K562 (cell line): ENCODE measurements at regions not wholly inside any gene's neighbourhood (a gene's known extent, or its start where the extent isn't known, plus 50 kb on each side); places are given as distances from the start of the nearest gene placed in this dataset.

ENCODE experiments used
- ATAC-seq: fragments of 200-7000 bp; cut with Tn5 transposase; 3 replicates; pipeline ENCODE4 v1.9.1; 2020; ENCODE audit warnings: moderate library complexity
- BruUV-seq: library from RNA; stranded (reverse); fragments of 400-500 nt; replicated peaks from 2 replicates; lab custom pipeline; 2021; lab: Mats Ljungman, UMichigan
- CTCF ChIA-PET: fragments of 300-600 bp; formaldehyde crosslinking; extraction: SDS; loops from one replicate; lab custom pipeline; 2021; ENCODE audit warnings: low intra/inter-chr PET ratio; lab: Yijun Ruan, JAX
- POLR2A ChIA-PET: fragments of 300-600, 350-650 bp; sonication (Branson Sonifier 250); formaldehyde crosslinking; extraction: SDS; loops from one replicate; lab custom pipeline; 2021; ENCODE audit warnings: antibody characterized with exemption, inconsistent platforms; lab: Yijun Ruan, JAX
- DNase-seq, 4 experiments: peaks; one replicate each; pipeline versions ENCODE4 v3.0.0 to v3.0.0-alpha.2; 2011 to 2018; ENCODE audit warnings: low spot score in 3 of 4, mixed read lengths in 3 of 4; ENCODE audit errors: extremely low read depth in 1 of 4
- FAIRE-seq: peaks from 2 replicates; lab custom pipeline; 2011; peaks lifted over from hg19 to GRCh38; lab: Jason Lieb, UNC
- H2AFZ ChIP-seq: 2 replicates; pipeline ENCODE4 v1.6.0; 2011; ENCODE audit warnings: low read depth, low read length, control low read depth, inconsistent platforms
- H3K27ac ChIP-seq: fragments of 200-600 bp; 3 replicates; pipeline ENCODE4 v1.8.0; 2011; ENCODE audit warnings: low read depth, mild to moderate bottlenecking, control low read depth, inconsistent platforms, low read length, moderate library complexity, mixed read lengths; ENCODE audit errors: extremely low read depth
- H3K27me3 ChIP-seq, 2 experiments: fragments of 300-600 bp in 1 of 2; 2 replicates in 1 of 2; 3 replicates in 1 of 2; pipeline versions ENCODE4 v1.6.0 to v1.8.0; 2011; ENCODE audit warnings: inconsistent platforms in 2 of 2, low read length in 2 of 2, mild to moderate bottlenecking in 1 of 2, mixed read lengths in 1 of 2, moderate library complexity in 1 of 2; ENCODE audit not compliant: control insufficient read depth in 2 of 2, insufficient read depth in 2 of 2
- H3K36me3 ChIP-seq: fragments of 300-600 bp; 3 replicates; pipeline ENCODE4 v1.8.0; 2011; ENCODE audit warnings: mild to moderate bottlenecking, low read length, inconsistent platforms; ENCODE audit not compliant: control insufficient read depth, insufficient read depth
- H3K4me1 ChIP-seq, 2 experiments: fragments of 200-600 bp in 1 of 2; replicated peaks in 1 of 2; 2 replicates in 1 of 2; 3 replicates in 1 of 2; pipeline versions ENCODE4 v1.5.1 to v1.8.0; 2011; ENCODE audit warnings: inconsistent platforms in 2 of 2, low read length in 2 of 2, mild to moderate bottlenecking in 1 of 2, mixed read lengths in 1 of 2, moderate library complexity in 1 of 2; ENCODE audit not compliant: control insufficient read depth in 2 of 2, insufficient read depth in 2 of 2
- H3K4me2 ChIP-seq: 2 replicates; pipeline ENCODE4 v1.6.1; 2011; ENCODE audit warnings: low read length, control low read depth, inconsistent platforms, mixed read lengths; ENCODE audit not compliant: insufficient read depth
- H3K4me3 ChIP-seq: fragments of 200-600 bp; sonication (generic), shearing (Covaris generic); 2 replicates; pipeline ENCODE4 v1.5.1; 2016; ENCODE audit warnings: control low read depth, inconsistent platforms
- H3K79me2 ChIP-seq: fragments of 200-600 bp; 3 replicates; pipeline ENCODE4 v1.8.0; 2011; ENCODE audit warnings: low read length, inconsistent platforms; ENCODE audit not compliant: control insufficient read depth, insufficient read depth
- H3K9ac ChIP-seq, 2 experiments: 2 replicates each; pipeline versions ENCODE4 v1.6.0 to v1.6.1; 2011; ENCODE audit warnings: low read depth in 2 of 2, low read length in 2 of 2, control low read depth in 1 of 2, inconsistent platforms in 1 of 2, mild to moderate bottlenecking in 1 of 2, mixed read lengths in 1 of 2; ENCODE audit not compliant: insufficient read depth in 1 of 2
- H3K9me1 ChIP-seq: one replicate; pipeline ENCODE4 v1.6.0; 2011; ENCODE audit warnings: inconsistent platforms, mild to moderate bottlenecking, low read length, moderate library complexity; ENCODE audit not compliant: control insufficient read depth, insufficient read depth
- H3K9me3 ChIP-seq: replicated peaks from 2 replicates; pipeline ENCODE4 v1.5.1; 2011; ENCODE audit warnings: low read depth, low read length, inconsistent platforms; ENCODE audit not compliant: control insufficient read depth, insufficient read depth
- H4K20me1 ChIP-seq: replicated peaks from 2 replicates; pipeline ENCODE4 v1.6.1; 2011; ENCODE audit warnings: low read length, inconsistent platforms, mixed read lengths; ENCODE audit not compliant: control insufficient read depth, insufficient read depth
- ETV1 ChIP-seq: fragments of 450-650 bp; conservative IDR thresholded peaks from 2 replicates; pipeline ENCODE4 v1.6.1; 2016; ENCODE audit warnings: missing genetic modification characterization, control low read depth, low read depth, missing compliant biosample characterization
- GMEB1 ChIP-seq: fragments of 250-450 bp; sonication (Bioruptor Pico); IDR thresholded peaks from 2 replicates; pipeline ENCODE4 v1.4.0; 2020; ENCODE audit warnings: mild to moderate bottlenecking
- L3MBTL2 ChIP-seq: fragments of 450-650 bp; IDR thresholded peaks from 2 replicates; pipeline ENCODE4 v1.6.1; 2016; ENCODE audit warnings: mild to moderate bottlenecking, moderate library complexity
- NR1H2 ChIP-seq: sonication (generic); formaldehyde crosslinking; IDR thresholded peaks from 2 replicates; pipeline ENCODE4 v1.4.0; 2020; ENCODE audit warnings: mild to moderate bottlenecking, missing genetic modification reagents
- NR2C2 ChIP-seq, 2 experiments: fragments of 200-800 bp in 1 of 2; sonication (Bioruptor generic) in 1 of 2; sonication (generic) in 1 of 2; formaldehyde crosslinking in 1 of 2; IDR thresholded peaks; 2 replicates each; pipeline versions ENCODE4 v1.6.1 to v1.8.0; 2016 to 2022; ENCODE audit warnings: mild to moderate bottlenecking in 1 of 2, missing compliant biosample characterization in 1 of 2, missing genetic modification characterization in 1 of 2, missing genetic modification reagents in 1 of 2
- SMARCB1 ChIP-seq: IDR thresholded peaks from 2 replicates; pipeline ENCODE4 v1.6.1; 2011; ENCODE audit warnings: improper control_type of control experiment, low read depth; ENCODE audit not compliant: insufficient read length
- SMC3 ChIP-seq: conservative IDR thresholded peaks from 2 replicates; pipeline ENCODE4 v1.6.1; 2011; ENCODE audit warnings: low read depth, low read length, improper control_type of control experiment; ENCODE audit not compliant: insufficient read depth
- TAF9B ChIP-seq: fragments of 450-650 bp; IDR thresholded peaks from 2 replicates; pipeline ENCODE4 v1.6.1; 2018; ENCODE audit warnings: mild to moderate bottlenecking; ENCODE audit not compliant: partially characterized antibody
- ZNF431 ChIP-seq: sonication (generic); formaldehyde crosslinking; IDR thresholded peaks from 2 replicates; pipeline ENCODE4 v1.8.0; 2022; ENCODE audit warnings: mild to moderate bottlenecking, missing genetic modification reagents
- WGBS: fragments of 100-300 bp; shearing (Covaris generic); methylation state at CpG from one replicate; pipeline ENCODE4 v1.1.6; 2016; ENCODE audit warnings: low coverage, mixed read lengths; ENCODE audit not compliant: insufficient coverage; ENCODE audit errors: missing lambda C conversion rate; 5-methylcytosine and 5-hydroxymethylcytosine counted together
- in situ Hi-C: fragments of 300-500 bp; cut with MboI; formaldehyde crosslinking; loops from 4 replicates; pipeline ENCODE4 v1.15.0; 2018; ENCODE audit warnings: inconsistent platforms, mixed read lengths
- intact Hi-C: fragments of 100-400 bp; cut with micrococcal nuclease; formaldehyde crosslinking; loops from 2 replicates; pipeline ENCODE4 v1.14.2; 2022

GRCh38 chr9:78808048-78808447 lies 511.1 kb downstream of the PSAT1 start:
- Histone ChIP-seq H3K9ac (no peak overlapping the region), H3K27ac (no peak overlapping the region), H3K4me2 (no peak overlapping the region), H3K9me3 (no peaks in the 10 kb centered on the region), H3K36me3 (no peaks in the 10 kb centered on the region), H3K4me3 (no peak overlapping the region), H3K79me2 (no peaks in the 10 kb centered on the region), H2AFZ (no peak overlapping the region), H3K9me1 (no peaks in the 10 kb centered on the region), H3K27me3 (no peaks in the 10 kb centered on the region), H4K20me1 (no peaks in the 10 kb centered on the region), H3K4me1 (no peaks in the 10 kb centered on the region)
- intact Hi-C loops (no loop called here), in situ Hi-C loops (no loop called here)
- TF ChIP-seq GMEB1 (CRISPR knock-in tag) = no peak
- TF ChIP-seq NR2C2 (CRISPR knock-in tag; IDR thresholded peaks at IDR 0.05) = no peak
- no peak for TF ChIP-seq NR2C2 (tag; IDR thresholded peaks at IDR 0.05)
- TF ChIP-seq ETV1 (tag) = no peak
- TF ChIP-seq SMC3 = no peak
- TF ChIP-seq NR1H2 (CRISPR knock-in tag) = no peak
- TF ChIP-seq TAF9B = no peak
- TF ChIP-seq L3MBTL2 = no peak
- TF ChIP-seq ZNF431 = no peak
- no peak for TF ChIP-seq SMARCB1
- FAIRE-seq = no peak
- ChIA-PET CTCF (no interaction called here), POLR2A (no interaction called here)
- ATAC-seq = no peak
- whole genome bisulfite sequencing = 0% methylated on average over 3 of the region's 3 CpGs
- no TSS peak for BruUV-seq
- DNase-seq = no peak
